ENCODE measurements at regions not wholly inside any gene's neighbourhood (a gene's known extent, or its start where the extent isn't known, plus 50 kb on each side); places are given as distances from the start of the nearest gene placed in this dataset.

- no peak for TF ChIP-seq CTCF (IDR thresholded peaks at IDR 0.05; ENCODE audit: low read depth, low read length, poor library complexity, severe bottlenecking)
- no peak for TF ChIP-seq EZH2phosphoT487 (IDR thresholded peaks at IDR 0.05; ENCODE audit: borderline replicate concordance, low read length)
Measured at GRCh38 chr1:213606252-213606820, 381.4 kb upstream of the PROX1 start.
